WI38 (cell line): ENCODE measurements at regions not wholly inside any gene's neighbourhood (a gene's known extent, or its start where the extent isn't known, plus 50 kb on each side); places are given as distances from the start of the nearest gene placed in this dataset.

ENCODE experiments used
- H3K4me3 ChIP-seq: 2 replicates; pipeline ENCODE4 v1.5.1; 2011; ENCODE audit warnings: low read depth, mild to moderate bottlenecking, control low read depth, low read length
- CTCF ChIP-seq: IDR thresholded peaks from 2 replicates; pipeline ENCODE4 v1.5.1; 2012; ENCODE audit warnings: low read depth, mild to moderate bottlenecking, control low read depth, low read length

GRCh38 chr6:4401408-4402368 lies 266.3 kb upstream of the ECI2 start:
- no peak overlapping the region for H3K4me3 ChIP-seq
- TF ChIP-seq CTCF: no peak

- TF ChIP-seq CTCF: no peak
- no peak overlapping the region for H3K4me3 ChIP-seq
Measured at GRCh38 chr6:4399656-4400055, 264.3 kb upstream of the ECI2 start.

- no peak for TF ChIP-seq CTCF
- H3K4me3 ChIP-seq: no peak overlapping the region
Measured at GRCh38 chr6:4398791-4399190, 263.4 kb upstream of the ECI2 start.

- TF ChIP-seq CTCF: no peak
- H3K4me3 ChIP-seq: no peak overlapping the region
Measured at GRCh38 chr6:4397307-4397706, 261.9 kb upstream of the ECI2 start.

GRCh38 chr6:4396044-4396443 lies 260.7 kb upstream of the ECI2 start:
- H3K4me3 ChIP-seq: no peak overlapping the region
- no peak for TF ChIP-seq CTCF

GRCh38 chr6:4395386-4395785 lies 260.0 kb upstream of the ECI2 start:
- TF ChIP-seq CTCF: no peak
- H3K4me3 ChIP-seq: no peak overlapping the region

GRCh38 chr6:4394786-4395185 lies 259.4 kb upstream of the ECI2 start:
- no peak overlapping the region for H3K4me3 ChIP-seq
- no peak for TF ChIP-seq CTCF
